ENCODE measurements at regions not wholly inside any gene's neighbourhood (a gene's known extent, or its start where the extent isn't known, plus 50 kb on each side); places are given as distances from the start of the nearest gene placed in this dataset.

- Histone ChIP-seq H3K36me3 (ENCODE audit: low read depth) (no peaks in the 10 kb centered on the region), H3K9me3 (no peaks in the 10 kb centered on the region), H3K4me3 (no peak overlapping the region), H3K4me1 (ENCODE audit: low read depth) (no peaks in the 10 kb centered on the region)
- ATAC-seq (no peak), DNase-seq (no peak)
- no peak for TF ChIP-seq CTCF (IDR thresholded peaks at IDR 0.05)
- intact Hi-C loops (cut with DNase I, micrococcal nuclease), result no loop called here
Measured at GRCh38 chr3:135499426-135499825, 466.1 kb upstream of the PPP2R3A start.

GRCh38 chr3:135500034-135500433 is 465.5 kb upstream of the PPP2R3A start:
- no peaks in the 10 kb centered on the region for H3K4me1 ChIP-seq (ENCODE audit: low read depth)

GRCh38 chr3:135503065-135503759 is 462.3 kb upstream of the PPP2R3A start:
- H3K4me3 ChIP-seq, result no peak overlapping the region
- no peaks in the 10 kb centered on the region for H3K36me3 ChIP-seq (ENCODE audit: low read depth)
- intact Hi-C loops (cut with DNase I, micrococcal nuclease), result no loop called here
- no peaks in the 10 kb centered on the region for H3K4me1 ChIP-seq (ENCODE audit: low read depth)
- H3K9me3 ChIP-seq, result no peaks in the 10 kb centered on the region
- TF ChIP-seq CTCF (IDR thresholded peaks at IDR 0.05), result no peak
- no peak for ATAC-seq
- no peak for DNase-seq

More at GRCh38 chr3:135500034-135500433, 465.5 kb upstream of the PPP2R3A start:
- Histone ChIP-seq H3K9me3 (no peaks in the 10 kb centered on the region), H3K36me3 (ENCODE audit: low read depth) (no peaks in the 10 kb centered on the region), H3K4me3 (no peak overlapping the region)
- no peak for ATAC-seq
- DNase-seq, result no peak
- no peak for TF ChIP-seq CTCF (IDR thresholded peaks at IDR 0.05)
- intact Hi-C loops (cut with DNase I, micrococcal nuclease), result no loop called here

GRCh38 chr3:135503760-135504686 is 461.5 kb upstream of the PPP2R3A start:
- DNase-seq (peak; percentile 48 to 69 (median 66)), ATAC-seq (peak; percentile 66)
- no peaks in the 10 kb centered on the region for H3K4me1 ChIP-seq (ENCODE audit: low read depth)
- TF ChIP-seq CTCF (IDR thresholded peaks at IDR 0.05), result no peak
- H3K4me3 ChIP-seq, result no peak overlapping the region
- no peaks in the 10 kb centered on the region for H3K36me3 ChIP-seq (ENCODE audit: low read depth)
- intact Hi-C loops (cut with DNase I, micrococcal nuclease), result no loop called here
- no peaks in the 10 kb centered on the region for H3K9me3 ChIP-seq

GRCh38 chr3:135513106-135514059 is 452.1 kb upstream of the PPP2R3A start:
- no peaks in the 10 kb centered on the region for H3K4me1 ChIP-seq (ENCODE audit: low read depth)
- DNase-seq (no peak), ATAC-seq (no peak)
- H3K9me3 ChIP-seq, result no peaks in the 10 kb centered on the region
- intact Hi-C loops (cut with DNase I, micrococcal nuclease), result no loop called here
- H3K36me3 ChIP-seq (ENCODE audit: low read depth), result no peaks in the 10 kb centered on the region
- no peak overlapping the region for H3K4me3 ChIP-seq
- no peak for TF ChIP-seq CTCF (IDR thresholded peaks at IDR 0.05)

All from mucosa of descending colon (tissue), 3 donors.